ENCODE measurements at regions not wholly inside any gene's neighbourhood (a gene's known extent, or its start where the extent isn't known, plus 50 kb on each side); places are given as distances from the start of the nearest gene placed in this dataset.

- TF ChIP-seq POLR2AphosphoS5 (IDR thresholded peaks at IDR 0.05) (no peak), CTCF (IDR thresholded peaks at IDR 0.05) (no peak)
Observed at GRCh38 chr12:85558684-85559083, 277.5 kb downstream of the RASSF9 start.
